OCI-LY1 (cell line): ENCODE measurements at regions not wholly inside any gene's neighbourhood (a gene's known extent, or its start where the extent isn't known, plus 50 kb on each side); places are given as distances from the start of the nearest gene placed in this dataset.

Experiments used
- CTCF ChIP-seq: fragments of 200-600 bp; sonication (generic), shearing (Covaris generic); IDR thresholded peaks from 2 replicates; pipeline ENCODE4 v1.5.1; 2017; ENCODE audit warnings: mild to moderate bottlenecking, antibody characterized with exemption, low read length, moderate library complexity, mixed read lengths
- EZH2 ChIP-seq: fragments of 200-600 bp; sonication (generic), shearing (Covaris generic); IDR thresholded peaks from 2 replicates; pipeline ENCODE4 v1.8.0; 2017; ENCODE audit warnings: borderline replicate concordance, mixed run types, mild to moderate bottlenecking, antibody characterized with exemption, low read length, moderate library complexity, mixed read lengths

GRCh38 chr21:27424601-27425000, 457.7 kb upstream of the ADAMTS5 start:
- no peak for TF ChIP-seq EZH2
- TF ChIP-seq CTCF: no peak
